GM23248 (cell line): ENCODE measurements at regions not wholly inside any gene's neighbourhood (a gene's known extent, or its start where the extent isn't known, plus 50 kb on each side); places are given as distances from the start of the nearest gene placed in this dataset.

Experiments
- DNase-seq: peaks from one replicate; pipeline ENCODE4 v3.0.0-alpha.2; 2015
- H2AFZ ChIP-seq: fragments of 200-600 bp; sonication (generic); 2 replicates; pipeline ENCODE4 v1.6.1; 2016; ENCODE audit warnings: antibody characterized with exemption
- H3F3A ChIP-seq: fragments of 200-600 bp; sonication (generic); 2 replicates; pipeline ENCODE4 v1.6.1; 2016; ENCODE audit warnings: mild to moderate bottlenecking, antibody characterized with exemption, mixed run types; ENCODE audit not compliant: insufficient read depth
- H3K27ac ChIP-seq: fragments of 200-600 bp; sonication (generic); 2 replicates; pipeline ENCODE4 v1.5.1; 2016; ENCODE audit warnings: mild to moderate bottlenecking
- H3K27me3 ChIP-seq: fragments of 200-600 bp; sonication (generic); replicated peaks from 2 replicates; pipeline ENCODE4 v1.6.1; 2016; ENCODE audit warnings: mild to moderate bottlenecking; ENCODE audit not compliant: insufficient read depth
- H3K36me3 ChIP-seq: fragments of 200-600 bp; sonication (generic); 2 replicates; pipeline ENCODE4 v1.6.1; 2016; ENCODE audit warnings: low read depth, mild to moderate bottlenecking
- H3K4me1 ChIP-seq: fragments of 200-600 bp; sonication (generic); 2 replicates; pipeline ENCODE4 v1.6.1; 2016; ENCODE audit warnings: mild to moderate bottlenecking; ENCODE audit not compliant: insufficient read depth
- H3K4me2 ChIP-seq: fragments of 200-600 bp; sonication (generic); one replicate; pipeline ENCODE4 v1.6.1; 2016; ENCODE audit warnings: mild to moderate bottlenecking; ENCODE audit not compliant: unreplicated experiment
- H3K4me3 ChIP-seq: fragments of 200-600 bp; sonication (generic); 2 replicates; pipeline ENCODE4 v1.5.1; 2016; ENCODE audit warnings: mild to moderate bottlenecking
- H3K79me2 ChIP-seq: fragments of 200-600 bp; sonication (generic); 2 replicates; pipeline ENCODE4 v1.6.1; 2016; ENCODE audit warnings: mild to moderate bottlenecking; ENCODE audit not compliant: insufficient read depth
- H3K9ac ChIP-seq: fragments of 200-600 bp; sonication (generic); 2 replicates; pipeline ENCODE4 v1.6.1; 2016; ENCODE audit warnings: mild to moderate bottlenecking
- H3K9me2 ChIP-seq: fragments of 200-600 bp; sonication (generic); 2 replicates; pipeline ENCODE4 v1.6.1; 2016; ENCODE audit warnings: mixed run types, mild to moderate bottlenecking, moderate library complexity; ENCODE audit not compliant: insufficient read depth
- H3K9me3 ChIP-seq: fragments of 200-600 bp; sonication (generic); one replicate; pipeline ENCODE4 v1.6.1; 2017; ENCODE audit warnings: low read depth
- H4K20me1 ChIP-seq: fragments of 200-600 bp; sonication (generic); 2 replicates; pipeline ENCODE4 v1.6.0; 2016; ENCODE audit not compliant: insufficient read depth
- EZH2 ChIP-seq: fragments of 200-600 bp; sonication (generic); IDR thresholded peaks from 2 replicates; pipeline ENCODE4 v1.6.1; 2018; ENCODE audit warnings: antibody characterized with exemption, mild to moderate bottlenecking; ENCODE audit not compliant: insufficient read depth, poor library complexity, severe bottlenecking
- EZH2phosphoT487 ChIP-seq: fragments of 200-600 bp; sonication (generic); IDR thresholded peaks from 2 replicates; pipeline ENCODE4 v1.6.1; 2018; ENCODE audit warnings: antibody characterized with exemption, moderate library complexity, mild to moderate bottlenecking, low read depth; ENCODE audit not compliant: insufficient read depth
- WGBS, 2 experiments: methylation state at CpG; one replicate each; pipeline ENCODE4 v1.1.6; 2015 to 2017; ENCODE audit warnings: low lambda C conversion rate in 2 of 2, low coverage in 1 of 2; ENCODE audit errors: missing lambda C conversion rate in 2 of 2; 5-methylcytosine and 5-hydroxymethylcytosine counted together
- in situ Hi-C: fragments of 300-500 bp; cut with MboI; formaldehyde crosslinking; loops from 2 replicates; pipeline ENCODE4 v1.15.0; 2020

- TF ChIP-seq EZH2phosphoT487, result no peak
- TF ChIP-seq EZH2, result no peak
- no peak overlapping the region for H3K4me3 ChIP-seq
- no peak overlapping the region for H3K27ac ChIP-seq
- H3K4me1 ChIP-seq, result no peaks in the 10 kb centered on the region
- H3F3A ChIP-seq, result no peaks in the 10 kb centered on the region
- H2AFZ ChIP-seq, result no peak overlapping the region
- WGBS, 2 experiments, result 35 to 42% methylated on average over 2 of the region's 2 CpGs
- H3K9me2 ChIP-seq, result no peaks in the 10 kb centered on the region
- no peak for DNase-seq
- no peaks in the 10 kb centered on the region for H3K27me3 ChIP-seq
- H3K9ac ChIP-seq, result no peak overlapping the region
- no peaks in the 10 kb centered on the region for H3K79me2 ChIP-seq
- H3K36me3 ChIP-seq, result no peaks in the 10 kb centered on the region
- H4K20me1 ChIP-seq, result no peaks in the 10 kb centered on the region
- no peaks in the 10 kb centered on the region for H3K9me3 ChIP-seq
- in situ Hi-C loops, result no loop called here
- H3K4me2 ChIP-seq, result no peak overlapping the region
These were observed 198.1 kb downstream of the FOXO1 start for GRCh38 chr13:40468227-40468838.

GRCh38 chr13:40469581-40470310 lies 196.7 kb downstream of the FOXO1 start:
- Histone ChIP-seq H2AFZ (no peak overlapping the region), H3F3A (no peaks in the 10 kb centered on the region), H3K27me3 (no peaks in the 10 kb centered on the region), H3K79me2 (no peaks in the 10 kb centered on the region), H3K4me3 (no peak overlapping the region), H3K4me2 (no peak overlapping the region), H3K36me3 (no peaks in the 10 kb centered on the region), H3K9ac (no peak overlapping the region), H4K20me1 (no peaks in the 10 kb centered on the region), H3K4me1 (no peaks in the 10 kb centered on the region), H3K27ac (no peak overlapping the region), H3K9me2 (no peaks in the 10 kb centered on the region), H3K9me3 (no peaks in the 10 kb centered on the region)
- in situ Hi-C loops, result no loop called here
- TF ChIP-seq EZH2 (no peak), EZH2phosphoT487 (no peak)
- WGBS, 2 experiments, result 65 to 75% methylated on average over 12 of the region's 12 CpGs
- DNase-seq, result peak; percentile 9

- no peaks in the 10 kb centered on the region for H3K9me3 ChIP-seq
- no peaks in the 10 kb centered on the region for H3K27me3 ChIP-seq
- H3K4me1 ChIP-seq, result no peaks in the 10 kb centered on the region
- H3K36me3 ChIP-seq, result no peaks in the 10 kb centered on the region
- H3K4me3 ChIP-seq, result no peak overlapping the region
- TF ChIP-seq EZH2 (no peak), EZH2phosphoT487 (no peak)
- no peaks in the 10 kb centered on the region for H4K20me1 ChIP-seq
- in situ Hi-C loops, result no loop called here
- no peak overlapping the region for H3K4me2 ChIP-seq
- whole genome bisulfite sequencing, 2 experiments, result 5 to 14% methylated on average over 4 of the region's 4 CpGs
- H2AFZ ChIP-seq, result no peak overlapping the region
- no peak overlapping the region for H3K9ac ChIP-seq
- no peaks in the 10 kb centered on the region for H3K79me2 ChIP-seq
- H3K9me2 ChIP-seq, result no peaks in the 10 kb centered on the region
- H3K27ac ChIP-seq, result no peak overlapping the region
- peak; percentile 56 for DNase-seq
- no peaks in the 10 kb centered on the region for H3F3A ChIP-seq
These were observed 195.8 kb downstream of the FOXO1 start for GRCh38 chr13:40470660-40471059.

GRCh38 chr13:40471076-40471475 lies 195.4 kb downstream of the FOXO1 start:
- no peak for TF ChIP-seq EZH2
- TF ChIP-seq EZH2phosphoT487, result no peak
- H3K27ac ChIP-seq, result no peak overlapping the region

More at GRCh38 chr13:40471076-40471475, 195.4 kb downstream of the FOXO1 start:
- no peak overlapping the region for H3K9ac ChIP-seq
- H3K9me2 ChIP-seq, result no peaks in the 10 kb centered on the region
- H3K4me3 ChIP-seq, result no peak overlapping the region
- DNase-seq, result no peak
- H3K9me3 ChIP-seq, result no peaks in the 10 kb centered on the region
- no peaks in the 10 kb centered on the region for H3K4me1 ChIP-seq
- in situ Hi-C loops, result no loop called here
- H4K20me1 ChIP-seq, result no peaks in the 10 kb centered on the region
- WGBS, 2 experiments, result 12 to 15% methylated on average over 5 of the region's 5 CpGs
- no peaks in the 10 kb centered on the region for H3K79me2 ChIP-seq
- no peak overlapping the region for H2AFZ ChIP-seq
- H3K4me2 ChIP-seq, result no peak overlapping the region
- no peaks in the 10 kb centered on the region for H3K27me3 ChIP-seq
- H3K36me3 ChIP-seq, result no peaks in the 10 kb centered on the region
- no peaks in the 10 kb centered on the region for H3F3A ChIP-seq
